Kidney capillary endothelial cell (primary cell): ENCODE measurements at regions not wholly inside any gene's neighbourhood (a gene's known extent, or its start where the extent isn't known, plus 50 kb on each side); places are given as distances from the start of the nearest gene placed in this dataset.

Source experiments
- DNase-seq: peaks from one replicate; pipeline ENCODE4 v3.0.0-alpha.2; 2018; ENCODE audit warnings: low spot score

DNA sequence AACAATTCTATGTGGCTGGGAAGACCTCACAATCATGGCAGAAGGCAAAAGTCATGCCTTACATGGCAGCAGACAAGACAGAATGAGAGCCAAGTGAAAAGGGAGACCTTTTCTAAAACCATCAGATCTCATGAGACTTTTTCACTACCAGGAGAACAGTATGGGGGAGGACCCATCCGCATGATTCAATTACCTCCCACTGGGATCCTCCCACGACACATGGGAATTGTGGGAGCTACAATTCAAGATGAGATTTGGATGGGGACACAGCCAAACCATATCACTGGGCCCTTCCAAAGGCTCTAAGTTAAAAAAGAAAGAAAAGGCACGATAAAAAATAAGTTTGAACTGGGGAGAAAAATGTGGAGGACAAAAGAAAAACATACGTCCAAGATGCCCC lies 406.9 kb upstream of the CDH4 start:
- DNase-seq = no peak

DNA sequence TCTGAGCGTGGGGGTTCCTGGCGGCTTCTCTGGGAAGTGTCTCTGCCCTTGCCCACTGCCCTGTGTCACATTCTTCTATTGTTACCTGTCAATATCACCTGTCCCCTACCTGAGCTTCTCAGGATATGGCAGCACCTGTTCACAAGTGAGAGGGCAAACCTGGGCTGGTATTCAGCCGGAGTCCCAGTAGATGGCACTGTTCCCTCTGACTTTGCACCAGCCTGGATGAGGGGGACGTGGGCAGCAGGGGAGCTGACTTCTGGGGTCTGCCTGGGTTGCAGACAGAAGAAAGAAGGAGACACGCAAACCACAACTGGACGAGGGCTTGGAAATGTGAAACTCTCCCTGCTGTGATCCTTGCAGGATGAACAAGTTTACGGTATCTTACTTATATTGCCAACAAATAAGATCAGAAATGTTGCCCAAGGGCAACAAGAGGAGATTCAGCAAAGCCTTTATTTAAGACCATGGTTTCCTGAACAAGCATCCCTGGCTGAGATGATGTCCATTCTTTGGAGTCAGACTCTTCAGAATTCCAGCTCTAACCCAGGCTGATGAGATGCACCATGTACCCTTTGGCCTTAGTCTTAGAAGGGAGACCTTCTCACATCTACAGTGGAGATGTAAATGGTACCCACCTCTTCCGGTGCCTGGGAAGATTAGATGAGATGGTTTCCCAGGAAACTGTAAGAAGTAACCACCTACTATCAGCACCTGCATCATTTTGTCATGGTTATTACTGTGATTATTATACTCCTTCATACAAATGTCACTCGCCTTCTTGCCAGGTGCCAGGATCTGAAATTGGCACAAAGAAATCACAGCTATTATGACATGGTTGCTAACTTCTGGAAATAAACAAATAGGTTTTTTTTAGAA lies 400.0 kb upstream of the CDH4 start:
- no peak for DNase-seq

DNA sequence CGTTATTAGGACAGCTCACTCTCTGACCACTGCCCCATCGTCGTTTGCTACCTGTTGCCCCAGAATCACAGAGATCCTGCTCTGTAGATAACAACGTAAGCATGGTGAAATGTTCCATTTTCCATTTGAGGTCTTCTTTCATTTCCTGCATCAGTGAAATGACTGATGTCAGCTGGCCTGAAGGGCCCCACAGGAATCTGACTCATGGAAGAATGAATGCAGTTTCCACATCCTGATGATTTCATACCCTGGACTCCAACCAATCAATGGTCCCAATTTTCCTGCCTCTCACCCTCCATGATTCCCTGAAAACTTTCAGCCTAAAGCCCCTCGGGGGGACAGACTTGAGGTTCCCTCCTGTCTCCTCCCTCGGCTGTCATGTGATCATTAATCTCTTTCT lies 394.4 kb upstream of the CDH4 start:
- DNase-seq = peak; percentile 10

GRCh38 chr20:60862601-60863000 lies 389.5 kb upstream of the CDH4 start:
- no peak for DNase-seq

DNA sequence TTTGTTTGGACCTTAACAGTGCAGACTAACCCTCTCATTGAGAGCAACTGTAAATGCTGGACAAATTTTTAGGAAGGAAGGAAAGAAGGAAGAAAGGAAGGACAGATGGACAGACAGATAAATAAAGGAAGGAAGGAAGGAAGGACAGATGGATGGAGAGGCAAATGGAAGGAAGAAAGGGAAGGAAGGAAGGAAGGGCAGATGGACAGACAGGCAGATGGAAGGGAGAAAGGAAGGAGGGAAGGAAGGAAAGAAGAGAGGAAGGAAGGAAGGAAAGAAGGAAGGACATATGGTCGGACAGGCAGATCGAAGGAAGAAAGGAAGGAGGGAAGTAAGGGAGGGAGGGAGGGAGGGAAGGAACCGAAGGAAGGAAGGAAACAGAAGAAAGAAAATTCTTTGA lies 388.5 kb upstream of the CDH4 start:
- no peak for DNase-seq

DNA sequence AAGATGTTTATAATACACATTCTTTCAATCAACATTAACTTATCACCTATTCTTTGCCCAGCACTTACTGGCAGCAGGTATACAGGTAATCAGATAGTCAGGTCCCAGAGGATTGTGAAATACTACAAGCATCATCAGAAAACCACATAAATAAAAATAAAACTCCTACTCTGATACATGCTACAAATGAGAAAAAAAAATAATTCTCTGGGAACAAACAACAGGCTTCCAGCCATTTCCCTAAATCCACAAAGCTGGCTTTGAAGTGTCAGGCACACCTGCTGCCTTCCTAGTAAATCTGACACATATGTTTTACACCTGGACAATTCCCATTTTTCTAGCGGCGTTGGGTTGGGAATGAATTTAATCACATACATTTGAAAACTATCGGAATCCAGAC lies 384.5 kb upstream of the CDH4 start:
- DNase-seq = no peak

GRCh38 chr20:60868316-60868891 lies 383.7 kb upstream of the CDH4 start:
- no peak for DNase-seq

GRCh38 chr20:60869087-60869486 lies 383.0 kb upstream of the CDH4 start:
- no peak for DNase-seq

DNA sequence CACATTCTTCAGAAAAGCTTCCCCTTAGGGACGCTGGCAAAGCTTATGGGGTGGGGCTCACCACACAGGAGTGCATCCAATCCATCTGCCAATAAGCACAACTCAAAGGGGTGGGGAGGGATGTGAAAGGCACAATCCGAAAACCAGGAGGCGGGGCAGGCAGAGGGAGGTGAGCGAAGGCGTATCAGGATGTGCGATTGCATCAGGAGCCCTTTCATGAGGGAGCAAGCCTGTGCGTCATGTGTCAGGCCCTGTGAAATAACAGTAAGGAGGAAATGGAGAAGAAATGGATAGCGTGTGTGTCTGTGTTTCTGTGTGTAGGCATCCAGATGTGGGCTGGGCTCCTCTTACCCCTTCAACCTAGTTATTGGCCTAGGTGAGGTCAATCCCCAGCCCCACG lies 382.4 kb upstream of the CDH4 start:
- no peak for DNase-seq

DNA sequence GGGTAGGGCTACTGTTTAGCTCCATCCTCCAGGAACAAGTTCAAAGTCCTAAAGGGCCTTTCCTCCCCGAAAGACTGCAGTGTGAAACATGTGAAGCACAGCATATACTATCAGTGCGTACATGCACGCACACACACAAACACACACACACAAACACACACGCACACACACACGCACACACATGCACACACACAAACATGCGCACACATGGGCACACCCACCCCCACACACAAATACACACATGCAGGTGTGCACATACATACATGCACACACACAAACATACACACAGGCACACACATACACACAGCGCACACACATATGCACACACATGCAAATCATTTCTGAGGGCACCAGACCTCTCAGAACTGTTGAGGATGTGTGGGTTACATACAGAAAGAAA lies 382.0 kb upstream of the CDH4 start:
- no peak for DNase-seq

- DNase-seq = no peak
These were observed 379.8 kb upstream of the CDH4 start for GRCh38 chr20:60872224-60872623.

DNA sequence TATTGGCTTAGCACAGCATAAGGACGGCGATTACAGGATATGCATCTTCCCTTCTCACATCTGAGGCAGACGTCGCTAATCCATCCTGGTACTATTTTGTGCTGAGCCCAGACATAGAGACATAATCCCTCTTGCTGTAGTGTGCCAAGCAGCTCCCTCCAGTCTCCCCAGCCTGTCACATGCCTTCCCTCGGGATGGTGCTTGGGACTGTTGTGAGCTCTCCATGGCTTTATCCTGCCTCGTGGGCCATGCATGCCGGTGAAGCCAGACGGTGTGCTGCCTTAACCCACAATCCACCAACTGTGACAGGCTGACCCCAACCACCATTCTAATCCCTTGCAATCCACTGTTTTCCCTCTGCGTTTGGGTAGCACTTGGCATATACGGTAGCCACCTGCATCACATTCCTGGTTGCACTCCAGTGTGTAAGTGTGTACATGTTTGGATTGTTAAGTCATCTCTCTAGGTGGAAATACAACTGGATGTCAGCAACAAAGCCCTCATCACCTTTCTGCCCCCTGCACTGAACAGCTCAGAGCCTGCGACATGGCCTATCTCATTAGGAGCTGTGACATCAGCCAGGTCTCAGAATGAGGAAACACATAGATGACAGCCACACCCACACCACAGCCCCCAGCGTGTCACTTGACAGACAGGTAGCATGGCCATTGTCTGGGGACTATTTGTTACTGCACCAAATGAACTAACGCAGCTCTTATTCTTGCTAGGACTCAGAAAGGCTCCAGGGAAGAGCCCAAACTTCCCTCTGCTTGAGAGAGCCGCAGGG lies 374.8 kb upstream of the CDH4 start:
- DNase-seq = no peak

GRCh38 chr20:60882836-60883235 lies 369.2 kb upstream of the CDH4 start:
- DNase-seq = no peak

- DNase-seq = no peak
These were observed 368.6 kb upstream of the CDH4 start for GRCh38 chr20:60883496-60883895.

DNA sequence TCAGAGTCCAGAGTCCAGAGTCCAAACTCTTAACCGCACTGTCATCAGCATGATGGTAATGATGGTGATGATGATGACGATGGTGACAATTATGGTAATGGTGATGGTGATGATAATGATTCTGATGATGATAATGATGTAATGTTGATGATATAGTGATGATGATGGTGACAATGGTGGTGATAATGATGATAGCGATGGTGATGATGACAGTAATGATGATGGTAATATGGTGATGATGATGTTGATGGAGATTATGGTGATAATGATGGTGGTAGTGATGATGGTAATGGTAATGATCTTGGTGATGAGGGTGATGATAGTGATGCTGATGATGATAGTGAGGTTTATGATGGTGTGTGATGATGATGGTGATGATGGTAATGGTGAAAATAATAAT lies 367.8 kb upstream of the CDH4 start:
- DNase-seq = no peak

DNA sequence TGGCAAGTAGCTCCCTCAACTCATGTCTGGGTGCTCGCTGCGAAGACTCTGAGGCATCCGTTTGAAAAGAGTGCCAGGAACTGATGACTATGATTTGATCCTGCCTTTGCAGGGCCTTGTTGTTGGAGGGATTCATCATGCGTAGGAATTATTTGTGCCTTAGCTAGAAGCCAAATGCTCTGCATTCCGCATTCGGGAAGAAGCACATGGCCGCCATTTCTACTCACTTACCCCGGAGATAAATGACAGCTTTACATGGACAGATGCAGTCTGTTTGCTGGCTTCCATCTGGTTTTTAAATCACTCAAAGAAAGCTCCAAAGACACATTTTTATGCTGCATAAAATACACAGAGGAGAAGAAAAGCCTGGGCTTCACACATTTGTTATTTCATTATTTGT lies 363.3 kb upstream of the CDH4 start:
- DNase-seq = no peak

DNA sequence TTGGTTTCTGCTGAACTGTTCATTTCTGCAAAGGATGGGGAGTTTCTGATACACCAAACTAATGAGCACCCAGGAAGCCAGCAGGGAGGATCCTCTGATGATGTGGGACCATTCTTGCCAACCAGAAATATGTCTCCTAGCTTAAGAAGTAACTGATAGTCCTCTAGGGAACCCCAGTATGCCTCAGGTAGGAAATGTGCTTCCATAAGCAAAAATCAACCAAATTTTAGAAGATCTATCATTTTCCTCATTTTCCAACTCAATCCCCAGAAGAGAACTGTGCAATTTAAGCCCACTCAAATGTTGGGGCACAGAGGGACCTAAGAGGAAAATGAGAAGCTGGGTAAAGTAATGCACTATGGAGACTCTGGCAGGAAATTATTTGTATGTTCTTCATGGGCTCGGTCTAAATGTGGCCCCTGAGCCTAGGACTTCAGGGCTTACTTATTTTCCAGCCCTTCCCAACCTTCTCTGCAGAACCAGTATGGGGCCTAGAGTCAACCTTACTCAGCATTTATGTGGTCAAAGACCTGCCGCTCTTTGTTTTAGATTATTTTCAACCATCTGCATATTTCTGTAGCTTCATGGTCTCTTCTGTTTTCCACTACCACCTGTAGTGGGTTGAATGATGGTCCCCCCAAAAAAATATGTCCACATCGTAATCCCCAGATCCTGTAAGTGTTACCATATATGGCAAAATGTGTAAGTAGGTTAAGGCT lies 359.8 kb upstream of the CDH4 start:
- DNase-seq = no peak

DNA sequence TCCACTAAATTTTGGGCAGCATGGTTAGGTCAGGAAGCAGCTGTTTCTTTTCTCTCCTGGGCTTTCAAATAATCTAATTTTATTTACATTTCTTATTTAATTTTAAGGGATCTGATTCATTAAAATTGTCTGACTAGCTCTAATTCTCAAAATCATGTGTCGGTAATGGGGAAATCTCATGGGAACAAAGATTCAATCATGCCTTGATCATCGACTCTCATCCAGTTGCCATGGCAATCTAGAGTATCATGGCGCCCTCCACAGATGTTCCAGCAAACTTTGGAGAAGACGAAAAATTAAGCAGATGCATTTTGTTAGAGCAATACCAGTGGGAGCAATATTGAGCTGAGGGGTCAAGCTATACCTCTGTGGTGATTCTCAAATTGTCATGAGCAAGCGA lies 358.0 kb upstream of the CDH4 start:
- no peak for DNase-seq

DNA sequence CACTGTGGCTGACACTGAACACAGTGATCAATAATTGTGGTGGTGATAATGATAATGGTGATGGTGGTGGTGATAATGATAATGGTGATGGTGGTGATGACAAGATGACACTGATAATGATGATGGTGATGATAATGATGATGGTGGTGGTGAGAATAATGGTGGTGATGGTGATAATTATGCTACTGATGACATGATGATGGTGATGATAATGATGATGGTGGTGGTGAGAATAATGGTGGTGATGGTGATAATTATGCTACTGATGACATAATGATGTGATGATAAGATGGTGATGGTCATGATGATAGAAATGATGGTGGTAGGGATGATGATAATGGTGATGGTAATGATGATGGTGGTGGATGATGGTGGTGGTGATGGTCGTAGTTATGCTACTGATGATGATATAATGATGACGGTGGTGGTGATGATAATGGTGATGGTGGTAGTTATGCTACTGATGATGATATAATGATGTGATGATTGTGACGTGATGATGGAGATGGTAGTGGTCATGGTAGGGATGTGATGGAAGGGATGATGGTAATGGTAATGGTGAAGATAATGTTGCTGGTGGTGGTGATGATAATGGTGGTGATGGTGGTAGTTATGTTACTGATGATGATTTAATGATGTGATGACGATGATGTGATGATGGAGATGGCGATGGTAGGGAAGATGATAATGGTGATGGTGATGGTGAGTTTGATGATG lies 356.5 kb upstream of the CDH4 start:
- DNase-seq = no peak

GRCh38 chr20:60897976-60898375 lies 354.1 kb upstream of the CDH4 start:
- DNase-seq = no peak

DNA sequence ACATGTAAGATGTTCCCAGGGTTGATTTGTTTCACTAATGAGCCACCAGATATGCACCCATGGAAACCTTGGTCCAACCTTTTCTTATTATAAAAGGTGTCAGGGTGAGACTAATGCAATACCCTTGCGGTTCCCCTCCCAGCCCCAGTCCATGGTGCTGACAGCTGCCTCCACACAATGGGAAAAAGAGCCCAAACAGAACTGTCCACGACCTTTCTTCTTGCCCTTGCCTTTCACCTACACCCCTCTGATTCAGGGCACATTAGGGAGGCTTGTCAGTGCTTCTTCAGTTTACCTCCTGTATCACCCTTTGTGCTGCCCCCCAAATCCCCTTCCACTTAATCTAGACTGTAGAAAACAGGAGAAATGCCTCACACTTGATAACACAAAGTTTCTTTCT lies 352.7 kb upstream of the CDH4 start:
- no peak for DNase-seq

GRCh38 chr20:60900618-60901017 lies 351.4 kb upstream of the CDH4 start:
- no peak for DNase-seq
